Limb (tissue), 2 donors: ENCODE measurements at regions not wholly inside any gene's neighbourhood (a gene's known extent, or its start where the extent isn't known, plus 50 kb on each side); places are given as distances from the start of the nearest gene placed in this dataset.
"Not testable (repeated sequence)": the region's sequence is repeated elsewhere in the genome, so short reads cannot be mapped to it uniquely, and the experiment has no call there.

Experiments
- DNase-seq, 2 donors: peaks; one replicate each; pipeline ENCODE4 v3.0.0-alpha.2; 2016; ENCODE audit errors: extremely low spot score in 2 of 2

- DNase-seq, result no peak
Measured at GRCh38 chr14:51576879-51577278, 74.8 kb upstream of the FRMD6 start.

- DNase-seq, result no peak
Measured at GRCh38 chr14:51578853-51579252, 72.9 kb upstream of the FRMD6 start.

GRCh38 chr14:51581017-51581881 lies 70.5 kb upstream of the FRMD6 start:
- no peak for DNase-seq

- no peak for DNase-seq
Measured at GRCh38 chr14:51582437-51582836, 69.3 kb upstream of the FRMD6 start.

GRCh38 chr14:51585055-51585454 lies 66.7 kb upstream of the FRMD6 start:
- DNase-seq, result no peak

- DNase-seq, result no peak
Measured at GRCh38 chr14:51592836-51593235, 58.9 kb upstream of the FRMD6 start.

- no peak for DNase-seq
Measured at GRCh38 chr14:51593397-51593796, 58.3 kb upstream of the FRMD6 start.

GRCh38 chr14:51595881-51596455 lies 55.7 kb upstream of the FRMD6 start:
- DNase-seq, result no peak

GRCh38 chr14:51596488-51597117 lies 55.1 kb upstream of the FRMD6 start:
- DNase-seq, result no peak

- no peak for DNase-seq
Measured at GRCh38 chr14:51597261-51598001, 54.3 kb upstream of the FRMD6 start.

- DNase-seq, result not testable (repeated sequence)
Measured at GRCh38 chr14:51598924-51599600, 52.6 kb upstream of the FRMD6 start.

- DNase-seq, result no peak
Measured at GRCh38 chr14:51600658-51601057, 51.1 kb upstream of the FRMD6 start.
